ENCODE measurements at regions not wholly inside any gene's neighbourhood (a gene's known extent, or its start where the extent isn't known, plus 50 kb on each side); places are given as distances from the start of the nearest gene placed in this dataset.

DNA sequence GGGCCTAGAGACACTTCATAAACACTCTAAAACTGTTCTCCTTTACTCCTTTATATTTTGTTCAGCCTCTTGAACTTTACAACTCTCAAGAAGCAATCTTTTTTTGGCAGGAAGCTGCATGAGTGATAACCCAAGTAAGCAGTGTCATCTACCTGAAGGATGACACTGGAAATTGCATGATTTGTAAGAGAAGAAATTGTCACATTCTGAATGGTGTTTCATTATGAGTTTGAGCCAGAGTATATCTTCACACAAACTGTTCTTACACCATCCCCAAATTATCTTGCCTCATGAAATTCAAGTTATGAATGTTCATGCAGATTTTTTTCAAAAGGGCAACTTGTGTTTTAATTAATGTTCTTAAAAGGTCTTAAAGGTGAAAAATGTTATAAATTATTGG is 799.3 kb downstream of the TBC1D32 start:
- TF ChIP-seq POLR2A (IDR thresholded peaks at IDR 0.05; ENCODE audit: low read depth, low read length), result no peak
- TF ChIP-seq POLR2AphosphoS5 (IDR thresholded peaks at IDR 0.05; ENCODE audit: low read depth, low read length), result no peak
- TF ChIP-seq TAF1 (IDR thresholded peaks at IDR 0.05; ENCODE audit: borderline replicate concordance, low read depth, low read length), result no peak
